ENCODE measurements at regions not wholly inside any gene's neighbourhood (a gene's known extent, or its start where the extent isn't known, plus 50 kb on each side); places are given as distances from the start of the nearest gene placed in this dataset.
"Not testable (repeated sequence)": the region's sequence is repeated elsewhere in the genome, so short reads cannot be mapped to it uniquely, and the experiment has no call there.

DNA sequence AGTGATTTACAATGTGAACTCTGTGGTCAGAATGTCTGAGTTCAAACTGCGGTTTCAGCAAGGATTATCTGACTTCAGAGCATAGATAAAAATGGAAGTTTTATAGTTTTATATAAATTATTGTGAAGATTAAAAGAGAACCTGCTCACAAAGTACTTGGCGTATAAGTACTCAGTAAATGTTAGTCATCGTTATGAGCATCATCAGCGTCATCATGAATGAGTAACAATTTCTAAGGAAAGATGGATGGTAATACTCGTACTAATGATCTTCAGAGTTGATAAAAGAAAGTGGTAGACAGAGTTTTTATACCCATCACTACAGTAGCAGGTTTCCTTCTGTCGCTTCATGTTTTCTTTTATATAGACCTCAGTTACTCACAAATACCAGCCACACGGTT, 341.8 kb downstream of the RAP2B start:
- no peak for TF ChIP-seq POLR2A (IDR thresholded peaks at IDR 0.05)
- TF ChIP-seq, protein P1, sequence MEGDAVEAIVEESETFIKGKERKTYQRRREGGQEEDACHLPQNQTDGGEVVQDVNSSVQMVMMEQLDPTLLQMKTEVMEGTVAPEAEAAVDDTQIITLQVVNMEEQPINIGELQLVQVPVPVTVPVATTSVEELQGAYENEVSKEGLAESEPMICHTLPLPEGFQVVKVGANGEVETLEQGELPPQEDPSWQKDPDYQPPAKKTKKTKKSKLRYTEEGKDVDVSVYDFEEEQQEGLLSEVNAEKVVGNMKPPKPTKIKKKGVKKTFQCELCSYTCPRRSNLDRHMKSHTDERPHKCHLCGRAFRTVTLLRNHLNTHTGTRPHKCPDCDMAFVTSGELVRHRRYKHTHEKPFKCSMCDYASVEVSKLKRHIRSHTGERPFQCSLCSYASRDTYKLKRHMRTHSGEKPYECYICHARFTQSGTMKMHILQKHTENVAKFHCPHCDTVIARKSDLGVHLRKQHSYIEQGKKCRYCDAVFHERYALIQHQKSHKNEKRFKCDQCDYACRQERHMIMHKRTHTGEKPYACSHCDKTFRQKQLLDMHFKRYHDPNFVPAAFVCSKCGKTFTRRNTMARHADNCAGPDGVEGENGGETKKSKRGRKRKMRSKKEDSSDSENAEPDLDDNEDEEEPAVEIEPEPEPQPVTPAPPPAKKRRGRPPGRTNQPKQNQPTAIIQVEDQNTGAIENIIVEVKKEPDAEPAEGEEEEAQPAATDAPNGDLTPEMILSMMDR (IDR thresholded peaks at IDR 0.05) = no peak
- Histone ChIP-seq H3K4me1 (replicated peaks in 1 of 2) (no peaks in the 10 kb centered on the region), H3K36me3 (replicated peaks in 1 of 2) (no peaks in the 10 kb centered on the region), H3K27me3 (no peaks in the 10 kb centered on the region), H3K9me3 (replicated peaks in 1 of 3) (no peaks in the 10 kb centered on the region), H3K27ac (no peak overlapping the region), H3K4me3 (no peak overlapping the region)
- intact Hi-C loops (cut with DNase I) = no loop called here
- no peak for DNase-seq
- WGBS, 4 donors = 88 to 92% (median 89%) methylated on average over 7 of the region's 7 CpGs

DNA sequence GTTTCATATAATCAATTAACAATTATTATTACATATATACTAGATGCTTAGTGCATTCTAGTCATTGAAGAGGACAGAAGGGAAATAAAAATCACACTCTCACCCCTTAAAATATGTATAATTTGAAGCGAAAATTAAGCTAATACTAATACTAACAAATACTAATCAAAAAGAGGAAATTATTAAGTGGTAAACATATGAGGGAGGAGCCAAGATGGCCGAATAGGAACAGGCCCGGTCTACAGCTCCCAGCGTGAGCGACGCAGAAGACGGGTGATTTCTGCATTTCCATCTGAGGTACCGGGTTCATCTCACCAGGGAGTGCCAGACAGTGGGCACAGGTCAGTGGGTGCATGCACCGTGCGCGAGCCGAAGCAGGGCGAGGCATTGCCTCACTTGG, 344.2 kb downstream of the RAP2B start:
- H3K36me3 ChIP-seq (replicated peaks in 1 of 2); H3K4me1 ChIP-seq (replicated peaks in 1 of 2); DNase-seq; H3K27ac ChIP-seq; H3K27me3 ChIP-seq; H3K9me3 ChIP-seq (replicated peaks in 1 of 3); H3K4me3 ChIP-seq; intact Hi-C loops (cut with DNase I): not testable (repeated sequence)
- 88 to 93% (median 91%) methylated on average over 8 to 9 of the region's 13 CpGs for WGBS, 4 donors

DNA sequence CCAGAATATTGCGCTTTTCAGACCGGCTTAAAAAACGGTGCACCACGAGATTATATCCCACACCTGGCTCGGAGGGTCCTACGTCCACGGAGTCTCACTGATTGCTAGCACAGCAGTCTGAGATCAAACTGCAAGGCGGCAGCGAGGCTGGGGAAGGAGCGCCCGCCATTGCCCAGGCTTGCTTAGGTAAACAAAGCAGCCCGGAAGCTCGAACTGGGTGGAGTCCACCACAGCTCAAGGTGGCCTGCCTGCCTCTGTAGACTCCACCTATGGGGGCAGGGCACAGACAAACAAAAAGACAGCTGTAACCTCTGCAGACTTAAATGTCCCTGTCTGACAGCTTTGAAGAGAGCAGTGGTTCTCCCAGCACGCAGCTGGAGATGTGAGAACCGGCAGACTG, 344.7 kb downstream of the RAP2B start:
- intact Hi-C loops (cut with DNase I); H3K4me1 ChIP-seq (replicated peaks in 1 of 2): not testable (repeated sequence)
- 67 to 91% (median 84%) methylated on average over 3 to 13 of the region's 15 CpGs for WGBS, 4 donors

DNA sequence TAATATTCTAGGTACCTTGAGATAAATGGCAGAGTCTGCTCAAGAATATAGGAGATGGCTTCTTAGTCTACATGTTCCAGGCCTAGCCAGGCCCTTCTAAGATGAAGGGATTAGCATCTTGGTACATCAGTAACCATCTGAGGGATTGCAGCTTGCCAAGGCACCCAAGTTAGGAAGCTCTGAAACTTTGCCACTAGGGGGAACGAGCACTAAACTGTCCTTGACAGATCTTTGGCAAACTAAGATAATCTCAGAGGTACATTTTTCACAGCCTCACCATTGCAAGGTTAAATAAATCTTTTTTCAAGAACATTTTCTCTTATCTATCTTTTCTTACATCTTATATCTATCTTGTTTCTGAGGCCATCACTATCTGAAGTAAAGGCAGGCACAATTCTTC, 351.2 kb downstream of the RAP2B start:
- no peak overlapping the region for H3K4me3 ChIP-seq
- H3K27ac ChIP-seq = no peak overlapping the region
- H3K36me3 ChIP-seq (replicated peaks in 1 of 2) = no peaks in the 10 kb centered on the region
- TF ChIP-seq POLR2A (IDR thresholded peaks at IDR 0.05) = no peak
- TF ChIP-seq, protein P1 (IDR thresholded peaks at IDR 0.05) = no peak
- no peaks in the 10 kb centered on the region for H3K27me3 ChIP-seq
- no peak for DNase-seq
- 0 to 13% (median 10%) methylated on average over 1 of the region's 1 CpG for WGBS, 4 donors
- H3K4me1 ChIP-seq (replicated peaks in 1 of 2) = no peaks in the 10 kb centered on the region
- no peaks in the 10 kb centered on the region for H3K9me3 ChIP-seq (replicated peaks in 1 of 3)
- intact Hi-C loops (cut with DNase I) = no loop called here

More for the DNA sequence above, 344.7 kb downstream of the RAP2B start:
- H3K4me3 ChIP-seq; H3K27me3 ChIP-seq; H3K9me3 ChIP-seq (replicated peaks in 1 of 3); DNase-seq; H3K27ac ChIP-seq; H3K36me3 ChIP-seq (replicated peaks in 1 of 2): not testable (repeated sequence)

DNA sequence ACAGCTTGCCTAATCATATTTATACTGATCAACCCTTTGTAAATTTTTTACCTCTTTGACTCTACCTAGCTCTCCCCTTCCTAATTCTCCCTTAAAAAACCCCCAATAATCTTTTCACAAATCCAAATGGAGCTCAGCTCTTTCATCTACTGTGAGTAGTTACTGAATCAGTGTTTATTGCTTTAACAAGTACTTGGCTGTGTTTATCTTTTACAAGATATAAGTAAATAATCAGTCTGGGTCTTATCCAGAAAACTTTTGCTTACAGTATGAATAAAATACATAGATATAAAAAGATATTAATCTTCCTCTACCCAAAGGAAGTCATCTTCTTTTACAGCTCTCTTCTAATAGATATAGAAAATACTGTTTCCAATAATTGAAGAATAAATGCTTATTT, 366.4 kb downstream of the RAP2B start:
- H3K27ac ChIP-seq = no peak overlapping the region
- TF ChIP-seq, protein P1 (IDR thresholded peaks at IDR 0.05) = no peak
- TF ChIP-seq POLR2A (IDR thresholded peaks at IDR 0.05) = no peak
- no peaks in the 10 kb centered on the region for H3K27me3 ChIP-seq
- no peak overlapping the region for H3K4me3 ChIP-seq
- H3K4me1 ChIP-seq (replicated peaks in 1 of 2) = no peaks in the 10 kb centered on the region
- intact Hi-C loops (cut with DNase I) = no loop called here
- DNase-seq = no peak
- no peaks in the 10 kb centered on the region for H3K36me3 ChIP-seq (replicated peaks in 1 of 2)
- no peaks in the 10 kb centered on the region for H3K9me3 ChIP-seq (replicated peaks in 1 of 3)

Data from adrenal gland (tissue), 9 donors.